ENCODE measurements at regions not wholly inside any gene's neighbourhood (a gene's known extent, or its start where the extent isn't known, plus 50 kb on each side); places are given as distances from the start of the nearest gene placed in this dataset.

- no peak for TF ChIP-seq CTCF (optimal IDR thresholded peaks at IDR 0.05 in 1 of 3, IDR thresholded peaks at IDR 0.05 in 1 of 3, conservative IDR thresholded peaks at IDR 0.05 in 1 of 3; ENCODE audit: extremely low read depth in 1 of 3, insufficient read depth in 2 of 3, low read length in 3 of 3)
- no peak for TF ChIP-seq EZH2 (IDR thresholded peaks at IDR 0.05; ENCODE audit: low read length)
These were observed 83.2 kb downstream of the PTPRS start for GRCh38 chr19:5257155-5258045.
